Thoracic aorta (tissue), 2 donors: ENCODE measurements at regions not wholly inside any gene's neighbourhood (a gene's known extent, or its start where the extent isn't known, plus 50 kb on each side); places are given as distances from the start of the nearest gene placed in this dataset.
A peak's percentile ranks its signal among the peaks of the same experiment; 100 is the strongest.
"Not testable (repeated sequence)": the region's sequence is repeated elsewhere in the genome, so short reads cannot be mapped to it uniquely, and the experiment has no call there.

Experiments
- ATAC-seq: fragments of 150-250 bp; one replicate; pipeline ENCODE4 v1.8.0; 2017; ENCODE audit warnings: low read depth; ENCODE audit not compliant: insufficient number of reproducible peaks, low FRiP score
- DNase-seq: peaks from one replicate; pipeline ENCODE4 v3.0.0-alpha.2; 2020; ENCODE audit warnings: low spot score
- H3K27ac ChIP-seq, 2 donors: fragments of 200-600 bp; sonication (generic); 1 replicate in 1 of 2; 2 replicates in 1 of 2; pipeline ENCODE4 v1.5.1; 2016; ENCODE audit warnings: mild to moderate bottlenecking in 2 of 2, moderate library complexity in 2 of 2
- H3K27me3 ChIP-seq: fragments of 200-600 bp; sonication (generic); replicated peaks from 2 replicates; pipeline ENCODE4 v1.6.0; 2016; ENCODE audit warnings: mild to moderate bottlenecking; ENCODE audit not compliant: insufficient read depth
- H3K36me3 ChIP-seq: fragments of 200-600 bp; sonication (generic); one replicate; pipeline ENCODE4 v1.5.1; 2016
- H3K4me1 ChIP-seq, 2 donors: fragments of 200-600 bp; sonication (generic); 1 replicate in 1 of 2; 2 replicates in 1 of 2; pipeline versions ENCODE4 v1.5.1 to v1.6.0; 2016; ENCODE audit warnings: low read depth in 2 of 2, mild to moderate bottlenecking in 1 of 2; ENCODE audit not compliant: control insufficient read depth in 1 of 2
- H3K4me3 ChIP-seq: fragments of 200-600 bp; sonication (generic); 2 replicates; pipeline ENCODE4 v1.5.1; 2016; ENCODE audit warnings: mild to moderate bottlenecking
- H3K9me3 ChIP-seq: fragments of 200-600 bp; sonication (generic); 2 replicates; pipeline ENCODE4 v1.5.1; 2016
- CTCF ChIP-seq: fragments of 200-600 bp; sonication (generic); IDR thresholded peaks from one replicate; pipeline ENCODE4 v1.5.1; 2019; ENCODE audit warnings: antibody characterized with exemption

- no peaks in the 10 kb centered on the region for H3K36me3 ChIP-seq
- no peaks in the 10 kb centered on the region for H3K9me3 ChIP-seq
- H3K27me3 ChIP-seq: no peaks in the 10 kb centered on the region
- H3K4me3 ChIP-seq: peak overlapping the region; percentile 29
- ATAC-seq: peak; percentile 59
- peaks cover 10 to 25% of the 10 kb centered on the region in 2 donors for H3K4me1 ChIP-seq
- peak overlapping the region; percentile 46 to 69 for H3K27ac ChIP-seq
- TF ChIP-seq CTCF: no peak
- DNase-seq: no peak
These were observed 59.9 kb upstream of the ZSWIM5 start for GRCh38 chr1:45266151-45266801.

- not testable (repeated sequence) for H3K27me3 ChIP-seq, H3K4me3 ChIP-seq, H3K27ac ChIP-seq, ATAC-seq, DNase-seq, H3K36me3 ChIP-seq, H3K9me3 ChIP-seq
- peaks cover 10 to 25% of the 10 kb centered on the region in 2 donors for H3K4me1 ChIP-seq
These were observed 58.4 kb upstream of the HPDL start for GRCh38 chr1:45268310-45268709.

GRCh38 chr1:45272267-45272666 lies 54.4 kb upstream of the HPDL start:
- H3K27ac ChIP-seq, H3K27me3 ChIP-seq, H3K4me3 ChIP-seq, H3K36me3 ChIP-seq, H3K4me1 ChIP-seq, H3K9me3 ChIP-seq, DNase-seq, ATAC-seq: not testable (repeated sequence)

- no peaks in the 10 kb centered on the region for H3K9me3 ChIP-seq
- no peak for DNase-seq
These were observed 53.8 kb upstream of the HPDL start for GRCh38 chr1:45272913-45273371.

GRCh38 chr1:45275054-45275453 lies 51.6 kb upstream of the HPDL start:
- Histone ChIP-seq H3K4me3 (no peak overlapping the region), H3K27me3 (no peaks in the 10 kb centered on the region), H3K4me1 (no peaks in the 10 kb centered on the region), H3K9me3 (no peaks in the 10 kb centered on the region), H3K27ac (no peak overlapping the region), H3K36me3 (no peaks in the 10 kb centered on the region)
- no peak for TF ChIP-seq CTCF
- no peak for ATAC-seq
- no peak for DNase-seq

More at GRCh38 chr1:45272913-45273371, 53.8 kb upstream of the HPDL start:
- Histone ChIP-seq H3K27ac (no peak overlapping the region), H3K4me3 (no peak overlapping the region), H3K4me1 (no peaks in the 10 kb centered on the region), H3K27me3 (no peaks in the 10 kb centered on the region), H3K36me3 (no peaks in the 10 kb centered on the region)
- no peak for ATAC-seq
- no peak for TF ChIP-seq CTCF
